ENCODE measurements at regions not wholly inside any gene's neighbourhood (a gene's known extent, or its start where the extent isn't known, plus 50 kb on each side); places are given as distances from the start of the nearest gene placed in this dataset.
"Not testable (repeated sequence)": the region's sequence is repeated elsewhere in the genome, so short reads cannot be mapped to it uniquely, and the experiment has no call there.

DNA sequence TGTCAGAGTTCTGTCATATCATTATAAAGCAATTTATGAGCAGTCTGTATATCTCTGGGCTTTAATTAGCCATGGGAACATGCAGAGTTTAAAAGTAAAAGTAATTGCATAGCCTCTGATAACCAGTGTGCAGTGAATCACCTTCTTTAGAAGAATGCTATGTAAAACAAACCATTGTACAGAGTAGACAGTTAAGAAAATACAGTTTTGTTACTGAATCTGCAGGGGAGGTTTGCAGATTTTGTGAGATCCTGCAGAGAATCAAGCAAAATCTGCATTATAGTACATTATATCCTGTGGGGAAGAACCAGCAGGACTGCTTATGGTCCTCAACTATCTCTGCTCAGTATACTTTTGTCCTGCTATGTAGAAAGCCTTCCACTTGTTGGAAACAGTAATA lies 396.2 kb upstream of the NAALADL2 start:
- no peak for ATAC-seq

DNA sequence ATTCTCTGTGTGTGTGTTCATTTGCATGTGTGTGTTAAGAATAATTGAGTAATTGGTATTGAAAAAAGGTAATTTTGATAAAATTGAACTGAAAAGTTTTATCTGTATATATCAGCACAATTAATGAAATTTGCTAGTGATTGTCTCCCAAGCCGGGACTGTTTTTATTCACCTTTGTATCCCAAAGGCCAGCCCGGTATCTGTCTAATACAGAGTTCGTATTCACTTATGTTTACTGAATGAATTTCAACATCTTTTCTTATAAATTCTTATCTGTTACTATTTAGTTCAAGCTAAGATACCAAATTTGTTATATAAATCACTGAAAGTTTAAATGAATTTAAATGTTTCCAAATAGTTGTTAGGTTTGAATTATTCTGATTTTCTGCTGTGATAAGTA lies 394.0 kb upstream of the NAALADL2 start:
- no peak for ATAC-seq

DNA sequence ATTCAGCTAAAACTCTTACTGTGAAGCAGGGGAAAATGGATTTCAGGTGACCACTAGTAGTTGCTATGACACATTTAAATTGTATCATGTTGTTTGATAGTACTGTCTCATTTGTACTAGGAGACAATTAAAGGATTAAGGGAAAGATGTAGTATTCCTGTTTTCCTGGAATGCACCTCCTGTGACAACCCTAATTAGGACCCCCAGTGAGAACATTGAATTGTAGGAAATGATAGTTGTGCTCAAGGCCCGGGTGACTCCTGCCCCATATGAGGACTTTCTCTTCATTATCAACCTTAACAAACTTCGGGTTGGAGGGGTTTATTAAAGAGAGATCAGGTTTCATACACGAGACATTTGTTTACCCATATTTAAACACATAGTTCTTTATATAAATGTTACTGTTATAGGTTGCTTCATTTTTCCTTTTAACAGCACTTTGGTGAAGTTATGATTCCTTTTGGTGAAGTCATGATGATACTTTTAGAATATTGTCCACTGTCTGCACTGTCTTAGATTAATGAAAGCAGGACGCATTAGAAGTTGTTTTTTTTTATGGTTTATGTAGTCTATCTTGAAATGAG lies 392.6 kb upstream of the NAALADL2 start:
- no peak for ATAC-seq

DNA sequence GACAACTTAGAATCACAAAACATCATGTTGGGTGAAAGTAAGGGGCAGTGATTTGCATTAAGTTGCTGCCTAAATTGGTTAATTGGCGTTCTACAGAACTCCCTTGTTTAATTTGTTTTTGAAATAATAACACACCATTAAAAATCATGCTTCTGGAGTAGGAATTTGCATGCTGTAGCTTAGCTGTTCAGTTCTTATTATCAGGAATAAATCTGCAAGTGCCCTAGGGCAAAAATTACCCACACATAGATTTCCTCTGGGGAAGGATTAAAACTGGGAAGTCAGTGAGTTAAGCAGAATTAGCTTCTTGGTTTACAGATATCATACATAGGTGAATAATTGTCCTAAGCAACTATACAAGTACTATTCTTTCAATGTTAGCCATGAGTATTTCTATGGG lies 381.6 kb upstream of the NAALADL2 start:
- ATAC-seq: no peak

DNA sequence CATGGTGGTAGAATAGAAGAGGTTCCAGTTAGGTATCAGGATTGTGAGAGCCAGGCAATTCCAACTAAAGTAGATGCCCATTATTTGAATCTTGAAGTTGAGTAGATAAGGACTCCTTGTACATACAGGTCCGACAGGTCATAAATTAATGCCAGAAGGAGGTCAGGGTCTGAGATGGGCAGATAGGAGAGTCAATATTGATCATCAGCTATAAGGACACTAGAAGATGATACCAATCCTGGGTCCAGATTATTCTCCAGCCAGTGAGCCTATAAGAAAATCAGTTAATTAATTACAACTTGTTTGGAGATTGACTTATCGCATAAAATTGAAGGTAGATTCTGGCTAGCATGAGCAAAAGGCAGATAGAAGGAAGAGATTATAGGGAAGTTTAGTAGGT lies 378.4 kb upstream of the NAALADL2 start:
- ATAC-seq: no peak

DNA sequence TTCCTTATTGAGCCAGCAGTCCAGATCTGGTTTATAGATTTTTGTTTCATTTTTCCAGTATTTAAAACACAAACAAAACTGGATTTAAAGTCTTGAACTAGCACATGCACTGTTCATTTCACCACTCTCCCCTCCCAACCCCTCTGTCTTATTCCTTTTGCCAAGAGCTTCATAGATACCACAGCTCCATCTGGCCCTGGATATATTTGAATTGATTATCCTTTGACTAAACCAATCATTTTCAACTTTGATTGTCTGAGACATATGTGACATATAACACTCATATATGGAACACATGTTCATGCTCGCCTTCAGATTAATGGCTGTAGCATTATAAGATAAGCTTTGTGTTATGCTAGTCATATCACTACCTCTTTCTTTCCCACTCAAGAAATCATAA lies 376.6 kb upstream of the NAALADL2 start:
- ATAC-seq: no peak

DNA sequence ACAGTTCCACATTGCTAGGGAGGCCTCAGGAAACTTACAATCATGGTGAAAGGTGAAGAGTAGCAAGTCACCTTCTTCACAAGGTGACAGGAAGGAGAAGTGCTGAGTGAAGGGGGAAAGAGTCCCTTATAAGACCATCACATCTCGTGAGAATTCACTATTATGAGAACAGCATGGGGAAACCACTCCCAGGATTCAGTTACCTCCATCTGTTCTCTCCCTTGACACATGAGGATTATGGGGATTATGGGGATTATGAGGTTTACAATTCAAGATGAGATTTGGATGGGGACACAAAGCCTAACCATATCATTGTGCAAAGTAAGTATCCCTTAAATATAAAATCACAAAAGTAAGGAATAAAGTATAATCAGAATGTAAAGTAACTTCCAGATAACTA lies 375.9 kb upstream of the NAALADL2 start:
- no peak for ATAC-seq

DNA sequence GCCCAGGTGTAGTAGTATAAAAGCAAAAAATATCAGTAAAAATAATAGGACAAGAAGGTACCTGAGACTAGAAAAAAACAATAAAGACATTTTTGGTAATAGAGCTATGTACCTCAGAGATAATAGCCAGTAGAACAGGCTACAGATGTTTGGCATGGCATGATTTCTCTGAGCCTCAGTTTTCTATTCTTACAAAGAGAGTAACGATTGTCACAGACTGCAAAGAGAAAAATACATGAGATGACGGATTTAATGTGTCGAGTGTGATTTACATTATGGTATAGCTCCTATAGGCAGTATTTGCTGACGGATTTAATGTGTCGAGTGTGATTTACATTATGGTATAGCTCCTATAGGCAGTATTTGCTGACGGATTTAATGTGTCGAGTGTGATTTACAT lies 375.3 kb upstream of the NAALADL2 start:
- ATAC-seq: not testable (repeated sequence)

DNA sequence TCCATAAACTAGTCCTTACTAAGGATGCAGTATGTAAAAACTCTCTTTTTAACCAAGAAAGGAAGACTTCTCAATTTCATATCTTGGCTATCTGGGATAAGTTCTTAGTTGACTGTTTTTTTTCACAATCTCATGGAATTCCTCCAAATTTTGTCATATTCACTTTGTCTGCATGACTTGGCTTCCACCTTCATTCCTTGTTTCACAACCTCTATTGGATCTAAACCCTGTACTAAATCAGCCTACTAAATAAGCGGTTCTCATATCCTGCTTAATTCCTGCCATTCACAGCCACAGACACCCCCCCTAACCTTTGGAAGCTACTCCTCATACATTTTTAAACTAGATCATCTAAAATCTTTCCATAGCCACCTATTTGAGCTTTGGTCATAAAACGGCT lies 370.6 kb upstream of the NAALADL2 start:
- no peak for ATAC-seq

DNA sequence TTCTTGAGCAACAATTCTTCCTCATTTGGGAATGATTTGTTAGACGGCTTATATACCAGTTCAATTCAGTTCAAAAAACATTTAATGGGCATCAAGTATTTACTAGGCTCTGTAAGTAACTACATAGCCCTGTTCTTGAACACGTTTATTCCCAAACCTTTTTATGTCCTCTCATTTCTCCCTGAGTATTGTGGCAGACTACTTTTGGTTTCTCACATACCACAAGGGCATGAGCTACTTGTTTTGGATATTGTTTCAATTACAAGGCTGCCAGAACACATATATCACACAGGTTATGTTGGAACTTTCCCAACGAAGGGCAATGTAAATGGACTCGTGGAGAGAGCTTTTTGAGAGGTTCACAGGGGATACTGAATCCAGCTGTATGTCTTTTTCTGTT lies 363.8 kb upstream of the NAALADL2 start:
- ATAC-seq: no peak

DNA sequence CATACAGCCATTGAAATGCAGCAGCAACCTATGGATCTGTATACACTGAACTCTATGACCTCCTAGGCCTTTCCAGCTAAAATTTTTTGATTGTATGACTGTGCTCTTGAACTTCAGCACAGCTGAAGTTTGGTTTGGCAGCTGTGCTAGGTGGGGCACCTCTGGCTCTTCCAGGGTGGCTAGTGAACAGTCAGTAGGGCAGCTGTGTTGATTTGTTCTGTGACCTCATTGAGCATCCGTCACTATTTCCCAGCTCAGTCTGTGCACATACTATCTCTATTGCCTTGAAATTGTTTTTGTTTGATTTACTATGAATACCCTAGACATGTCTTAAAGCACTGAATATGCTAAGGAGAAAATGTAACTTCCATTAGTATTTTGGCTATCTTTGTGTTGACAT lies 363.2 kb upstream of the NAALADL2 start:
- no peak for ATAC-seq

DNA sequence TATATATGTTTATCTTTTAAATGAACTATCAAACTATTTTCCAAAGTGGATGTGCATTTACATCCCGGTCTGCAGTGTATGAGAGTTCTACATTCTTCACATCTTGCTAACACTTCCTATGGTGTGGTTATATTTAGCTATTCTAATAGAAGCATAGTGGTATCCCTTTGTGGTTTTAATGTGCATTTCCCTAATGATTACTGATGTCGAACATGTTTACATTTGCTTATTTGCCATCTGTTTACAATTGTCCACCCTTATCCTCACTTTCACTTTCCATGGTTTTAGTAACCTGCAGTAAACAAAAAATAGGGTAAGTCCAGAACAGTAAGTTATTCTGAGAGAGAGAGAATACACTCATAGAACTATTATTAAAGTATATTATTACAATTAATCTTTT lies 360.5 kb upstream of the NAALADL2 start:
- ATAC-seq: no peak

DNA sequence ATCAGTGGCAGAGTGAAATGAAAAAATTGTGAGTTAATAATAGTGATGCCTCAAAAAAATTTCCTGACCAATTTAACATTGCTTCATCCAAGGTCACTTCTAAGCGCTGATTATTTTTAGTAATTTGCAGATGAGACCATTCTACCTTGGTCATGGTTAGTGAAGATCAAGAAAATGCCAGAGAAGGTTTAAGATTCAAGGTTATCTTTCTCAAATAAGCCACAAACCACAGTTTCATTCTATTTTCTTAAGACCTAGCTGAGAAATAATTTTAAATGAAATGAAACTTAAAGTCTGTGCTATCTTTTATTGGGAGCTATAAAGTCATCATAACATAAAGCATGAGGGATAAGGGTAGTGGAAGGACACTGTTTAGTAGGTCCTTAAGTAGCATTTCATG lies 353.9 kb upstream of the NAALADL2 start:
- ATAC-seq: no peak

DNA sequence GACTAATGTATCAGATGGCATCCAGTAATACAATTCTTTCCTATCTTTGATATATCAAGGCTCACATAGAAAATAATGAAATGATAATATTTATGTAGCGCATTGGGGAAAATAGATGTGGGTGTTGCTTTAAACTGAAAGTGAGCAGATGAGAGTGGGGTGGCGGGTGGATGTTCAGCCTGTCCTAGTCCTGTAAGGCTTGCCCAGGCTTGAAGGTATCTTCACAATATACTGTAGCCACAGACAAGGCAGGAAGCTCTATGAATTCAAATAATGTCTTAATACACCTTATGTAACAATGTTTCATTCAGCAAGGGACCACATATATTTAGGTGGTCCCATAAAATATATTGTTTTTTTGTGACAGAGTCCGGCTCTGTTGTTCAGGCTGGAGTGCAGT lies 334.9 kb upstream of the NAALADL2 start:
- ATAC-seq: no peak

DNA sequence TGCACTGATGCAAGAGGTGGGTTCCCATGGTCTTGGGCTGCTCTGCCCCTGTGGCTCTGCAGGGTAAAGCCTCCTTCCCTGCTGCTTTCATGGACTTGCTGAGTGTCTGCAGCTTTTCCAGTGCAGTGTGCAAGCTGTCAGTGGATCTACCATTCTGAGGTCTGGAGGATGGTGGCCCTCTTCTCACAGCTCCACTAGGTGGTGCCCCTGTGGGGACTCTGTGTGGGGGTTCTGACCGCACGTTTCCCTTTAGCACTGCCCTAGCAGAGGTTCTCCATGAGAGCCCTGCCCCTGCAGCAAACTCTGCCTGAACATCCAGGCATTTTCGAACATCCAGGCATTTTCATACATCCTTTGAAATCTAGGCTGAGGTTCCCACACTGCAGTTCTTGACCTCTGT lies 329.8 kb upstream of the NAALADL2 start:
- ATAC-seq: no peak

DNA sequence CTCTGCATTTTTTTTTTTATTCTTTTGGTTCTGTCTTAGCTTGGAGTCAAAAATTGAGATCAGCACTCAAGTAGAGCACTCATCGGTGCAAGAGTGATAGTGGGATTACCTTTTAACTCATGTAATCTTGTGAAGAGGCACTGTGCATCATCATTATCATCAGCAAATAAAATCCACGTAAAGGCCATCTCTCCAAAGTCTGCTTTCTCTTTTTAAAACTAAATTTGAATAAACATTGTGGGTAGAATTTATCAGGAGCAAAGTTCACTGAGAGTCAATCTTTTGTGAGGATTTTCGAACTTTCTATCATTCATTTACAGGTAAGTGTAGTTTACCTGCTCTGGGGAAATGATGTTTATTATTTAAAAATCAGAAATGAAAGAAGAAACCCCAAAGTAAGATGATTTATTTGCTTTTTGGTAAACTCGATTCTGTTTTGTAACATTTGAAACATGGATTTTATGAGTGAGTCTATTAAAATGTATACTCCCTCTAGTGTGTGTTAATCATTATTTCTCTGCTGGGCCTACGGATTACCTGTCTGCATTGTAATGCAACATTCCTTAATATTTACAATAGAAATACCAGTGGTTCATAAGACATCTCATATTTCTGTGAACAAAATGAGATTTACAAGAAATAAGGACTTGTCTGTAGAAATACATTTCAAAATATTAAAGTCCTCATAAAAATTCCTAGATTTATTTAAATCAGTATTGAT lies 327.7 kb upstream of the NAALADL2 start:
- no peak for ATAC-seq

DNA sequence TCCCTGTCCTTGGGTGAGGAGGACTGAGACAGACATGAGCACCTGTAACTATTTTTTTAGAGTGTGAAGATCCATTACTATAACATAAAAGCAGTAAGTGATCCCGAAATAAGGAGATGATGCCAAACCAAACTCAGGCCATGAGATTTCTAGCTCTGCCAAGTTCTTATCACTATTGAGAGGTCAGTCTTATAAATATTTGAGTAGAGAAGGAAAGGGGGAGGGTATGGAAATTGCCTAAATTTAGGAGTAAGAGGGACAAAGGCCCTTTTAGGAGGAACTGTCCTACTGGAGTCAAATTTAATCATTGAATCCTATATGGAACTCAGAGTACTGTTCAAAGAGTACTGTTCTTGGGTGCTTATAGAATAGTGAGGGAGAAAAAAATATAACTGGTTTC lies 326.9 kb upstream of the NAALADL2 start:
- ATAC-seq: no peak

DNA sequence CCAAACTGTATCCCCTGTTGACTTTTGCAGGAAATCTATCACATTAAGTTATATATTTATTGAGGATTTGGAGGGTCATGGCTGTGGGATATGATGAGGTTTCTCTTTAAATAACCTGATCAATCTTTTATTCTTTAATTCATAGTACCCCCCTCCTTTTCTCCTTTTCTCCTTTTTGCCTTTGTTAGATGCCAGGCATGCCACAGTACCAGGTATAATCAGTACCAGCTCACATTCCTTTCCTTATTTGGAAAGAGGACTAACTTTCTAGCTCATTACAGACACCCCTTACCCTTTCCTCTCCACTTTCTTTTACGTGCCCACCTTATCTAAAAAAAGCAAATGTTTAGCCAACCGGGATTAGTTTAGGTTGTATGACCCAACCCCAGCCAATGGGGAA lies 326.4 kb upstream of the NAALADL2 start:
- ATAC-seq: no peak

DNA sequence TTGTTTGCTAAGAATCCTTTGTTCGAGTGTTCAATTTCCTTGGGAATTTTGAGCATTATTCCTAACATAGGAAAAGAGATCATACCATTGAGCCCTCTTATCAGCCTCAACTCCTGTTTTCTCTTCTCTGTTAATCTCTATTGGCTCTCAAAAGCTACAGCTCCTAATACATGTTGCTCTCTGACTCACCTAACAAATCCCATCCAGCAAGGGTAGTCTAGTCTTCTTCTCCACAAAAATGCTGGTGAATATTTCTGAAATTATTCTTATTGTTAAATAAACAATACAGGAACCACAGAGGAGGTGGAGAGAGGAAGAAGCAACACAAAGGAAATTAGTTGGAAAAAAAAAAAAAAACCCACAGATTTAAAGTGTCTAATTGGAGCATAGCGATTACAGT lies 325.8 kb upstream of the NAALADL2 start:
- ATAC-seq: no peak

DNA sequence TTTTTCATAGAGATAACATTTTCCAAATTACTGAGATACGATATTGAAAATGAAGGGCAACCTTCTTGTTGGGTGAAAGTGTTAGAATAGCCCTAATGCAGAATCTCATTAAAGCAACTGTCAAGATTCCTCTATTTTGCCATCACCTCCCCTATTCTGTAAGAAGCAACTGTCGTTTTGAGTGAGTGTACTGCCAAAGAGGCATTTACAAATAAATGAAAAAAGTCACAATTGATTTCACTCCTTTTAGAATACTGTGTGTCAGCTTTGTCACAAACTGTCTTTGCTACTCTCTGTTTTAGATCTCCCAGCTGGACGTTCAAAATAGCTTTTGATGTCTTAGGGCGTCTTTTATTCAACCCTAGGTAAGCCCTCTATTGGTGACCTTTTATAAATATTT lies 322.8 kb upstream of the NAALADL2 start:
- no peak for ATAC-seq

DNA sequence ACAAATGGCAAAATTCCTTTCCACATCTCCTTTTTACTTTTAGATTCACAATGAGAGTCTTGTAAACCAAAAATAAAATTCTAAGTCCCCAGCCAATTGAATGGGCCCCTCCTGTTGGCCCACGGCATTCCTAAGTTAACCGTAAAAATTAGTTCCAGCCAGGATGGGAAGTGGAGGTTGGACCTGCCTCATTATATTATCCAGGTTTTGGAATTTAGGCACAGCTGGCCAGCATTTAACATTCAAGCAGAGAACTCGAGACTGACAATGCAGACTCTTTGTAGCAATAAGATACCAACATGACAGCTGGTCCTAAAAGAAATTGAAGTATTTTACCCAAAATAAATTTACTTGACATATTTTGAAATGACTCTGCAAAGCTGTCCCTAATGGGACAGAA lies 321.0 kb upstream of the NAALADL2 start:
- ATAC-seq: no peak

DNA sequence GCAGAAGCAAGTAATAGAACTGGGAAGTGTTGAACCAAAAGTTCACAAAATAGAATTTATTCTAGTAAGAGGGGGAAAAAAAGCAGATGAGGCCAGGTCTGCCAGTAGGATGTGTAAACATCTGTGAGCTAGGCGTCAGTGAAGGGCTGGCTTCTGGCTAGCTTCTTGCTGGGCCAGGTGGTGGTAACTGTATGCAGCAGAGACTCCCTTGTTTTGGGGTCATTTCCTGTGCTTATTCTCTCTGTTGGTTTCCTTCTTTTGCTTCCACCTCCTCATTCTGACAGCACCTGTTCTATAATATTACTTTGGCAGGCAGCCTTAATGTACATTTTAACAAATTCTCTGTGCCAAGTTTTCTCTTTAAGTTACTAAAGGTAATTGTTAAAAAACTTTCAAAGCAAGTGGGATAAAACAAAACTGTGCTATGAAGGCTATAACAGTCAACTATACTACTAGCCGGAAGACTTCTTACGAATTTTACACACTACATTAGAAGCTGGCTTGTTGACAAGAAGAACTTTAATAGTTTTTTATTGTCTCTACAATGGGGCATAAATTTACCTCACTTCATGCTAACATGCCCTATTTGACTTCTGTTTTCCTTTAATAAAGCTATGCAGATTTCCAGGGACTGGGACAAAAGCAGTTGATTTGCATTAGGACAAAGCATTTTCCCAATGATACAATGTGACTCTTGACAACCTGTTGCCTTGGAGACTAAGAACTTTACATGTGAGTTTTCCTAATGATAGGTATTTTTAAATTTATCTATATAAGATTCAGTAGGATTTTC lies 318.8 kb upstream of the NAALADL2 start:
- no peak for ATAC-seq

DNA sequence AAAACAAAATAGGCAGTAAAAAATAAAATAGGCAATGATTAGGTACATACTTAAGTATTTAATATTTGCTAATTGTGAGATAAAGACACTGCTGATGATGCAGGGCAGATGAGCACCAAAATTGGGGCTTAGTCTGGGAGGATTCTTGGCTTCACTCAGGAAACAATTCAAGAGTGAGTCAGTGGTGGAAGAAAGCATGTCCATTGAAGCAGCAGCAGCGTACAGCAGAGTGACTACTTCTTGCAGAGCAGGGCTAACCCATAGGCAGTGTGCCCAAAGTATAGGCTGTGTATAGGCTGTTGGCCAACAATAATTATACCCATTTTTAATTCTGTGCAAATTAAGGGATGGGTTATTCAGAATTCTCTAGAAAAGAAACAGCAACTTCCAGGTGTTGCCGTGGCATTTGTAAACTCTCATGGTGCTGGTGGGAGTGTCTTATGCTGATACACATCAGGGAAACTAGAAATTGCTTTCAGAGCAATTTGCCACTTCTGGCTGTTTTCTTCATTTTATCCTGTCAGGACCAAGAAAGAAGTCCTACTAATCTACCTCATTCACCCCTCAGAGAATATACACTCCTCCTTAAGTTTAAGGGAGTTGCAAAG lies 317.3 kb upstream of the NAALADL2 start:
- ATAC-seq: no peak
